Dedifferentiated amniotic fluid mesenchymal stem cell (primary cell): ENCODE measurements at regions not wholly inside any gene's neighbourhood (a gene's known extent, or its start where the extent isn't known, plus 50 kb on each side); places are given as distances from the start of the nearest gene placed in this dataset.

Source experiments
- DNase-seq: peaks from one replicate; pipeline ENCODE4 v3.0.0-alpha.2; 2016; ENCODE audit errors: extremely low spot score

- no peak for DNase-seq
These were observed 255.5 kb upstream of the SESN3 start for GRCh38 chr11:95486466-95486865.

- DNase-seq, result peak; percentile 22
These were observed 254.3 kb upstream of the SESN3 start for GRCh38 chr11:95485115-95485900.

- no peak for DNase-seq
These were observed 252.3 kb upstream of the SESN3 start for GRCh38 chr11:95483339-95483738.

- DNase-seq, result no peak
These were observed 247.0 kb upstream of the SESN3 start for GRCh38 chr11:95478003-95478402.

- no peak for DNase-seq
These were observed 238.3 kb upstream of the SESN3 start for GRCh38 chr11:95469258-95469657.

- no peak for DNase-seq
These were observed 235.4 kb upstream of the SESN3 start for GRCh38 chr11:95466416-95466815.

- DNase-seq, result no peak
These were observed 234.9 kb upstream of the SESN3 start for GRCh38 chr11:95465887-95466286.

GRCh38 chr11:95461858-95462257 is 230.9 kb upstream of the SESN3 start:
- DNase-seq, result no peak

GRCh38 chr11:95461348-95461747 is 230.3 kb upstream of the SESN3 start:
- no peak for DNase-seq

- DNase-seq, result no peak
These were observed 228.5 kb upstream of the SESN3 start for GRCh38 chr11:95459291-95460042.

GRCh38 chr11:95456714-95457491 is 225.9 kb upstream of the SESN3 start:
- DNase-seq, result no peak

GRCh38 chr11:95455228-95455970 is 224.4 kb upstream of the SESN3 start:
- no peak for DNase-seq

GRCh38 chr11:95453616-95454171 is 222.7 kb upstream of the SESN3 start:
- no peak for DNase-seq

GRCh38 chr11:95451682-95452081 is 220.7 kb upstream of the SESN3 start:
- no peak for DNase-seq

- DNase-seq, result no peak
These were observed 220.3 kb upstream of the SESN3 start for GRCh38 chr11:95451261-95451660.

GRCh38 chr11:95450547-95451123 is 219.6 kb upstream of the SESN3 start:
- DNase-seq, result no peak

- DNase-seq, result no peak
These were observed 214.8 kb upstream of the SESN3 start for GRCh38 chr11:95445746-95446333.

GRCh38 chr11:95444309-95445241 is 213.6 kb upstream of the SESN3 start:
- no peak for DNase-seq

GRCh38 chr11:95443386-95443785 is 212.4 kb upstream of the SESN3 start:
- DNase-seq, result no peak
